Keratinocyte (primary cell): ENCODE measurements at regions not wholly inside any gene's neighbourhood (a gene's known extent, or its start where the extent isn't known, plus 50 kb on each side); places are given as distances from the start of the nearest gene placed in this dataset.

Source experiments
- EZH2 ChIP-seq: IDR thresholded peaks from one replicate; pipeline ENCODE4 v1.6.1; 2012; ENCODE audit warnings: inconsistent platforms, mild to moderate bottlenecking, low read length, moderate library complexity
- TF ChIP-seq, protein P1 (sequence below), 3 experiments: IDR thresholded peaks in 1 of 3; conservative IDR thresholded peaks in 1 of 3; optimal IDR thresholded peaks in 1 of 3; 2 replicates in 2 of 3; 3 replicates in 1 of 3; pipeline versions ENCODE3 to v1.5.1; 2011; ENCODE audit warnings: low read length in 3 of 3, mild to moderate bottlenecking in 3 of 3, moderate library complexity in 2 of 3, control low read depth in 1 of 3, inconsistent platforms in 1 of 3; ENCODE audit not compliant: insufficient read depth in 2 of 3; ENCODE audit errors: extremely low read depth in 1 of 3

DNA sequence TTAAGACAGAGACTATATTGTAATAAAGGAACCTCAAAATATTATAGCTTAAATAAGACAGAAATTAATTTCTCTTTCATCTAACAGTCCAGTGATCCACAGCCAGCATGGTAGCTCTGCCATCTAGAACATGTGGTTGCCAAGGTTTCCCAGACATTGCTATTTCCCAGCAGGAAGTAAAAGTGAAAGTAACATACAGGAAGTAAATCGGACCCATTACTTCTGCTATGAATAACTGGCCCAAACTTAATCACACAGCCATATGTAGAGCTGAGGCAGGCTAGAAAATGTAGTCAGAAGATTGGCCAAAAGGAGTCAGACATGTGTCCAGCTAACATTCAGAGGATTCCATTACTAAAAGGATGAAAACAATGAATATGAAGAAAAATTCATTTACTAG, 71.0 kb downstream of the NOL4 start:
- TF ChIP-seq, protein P1, sequence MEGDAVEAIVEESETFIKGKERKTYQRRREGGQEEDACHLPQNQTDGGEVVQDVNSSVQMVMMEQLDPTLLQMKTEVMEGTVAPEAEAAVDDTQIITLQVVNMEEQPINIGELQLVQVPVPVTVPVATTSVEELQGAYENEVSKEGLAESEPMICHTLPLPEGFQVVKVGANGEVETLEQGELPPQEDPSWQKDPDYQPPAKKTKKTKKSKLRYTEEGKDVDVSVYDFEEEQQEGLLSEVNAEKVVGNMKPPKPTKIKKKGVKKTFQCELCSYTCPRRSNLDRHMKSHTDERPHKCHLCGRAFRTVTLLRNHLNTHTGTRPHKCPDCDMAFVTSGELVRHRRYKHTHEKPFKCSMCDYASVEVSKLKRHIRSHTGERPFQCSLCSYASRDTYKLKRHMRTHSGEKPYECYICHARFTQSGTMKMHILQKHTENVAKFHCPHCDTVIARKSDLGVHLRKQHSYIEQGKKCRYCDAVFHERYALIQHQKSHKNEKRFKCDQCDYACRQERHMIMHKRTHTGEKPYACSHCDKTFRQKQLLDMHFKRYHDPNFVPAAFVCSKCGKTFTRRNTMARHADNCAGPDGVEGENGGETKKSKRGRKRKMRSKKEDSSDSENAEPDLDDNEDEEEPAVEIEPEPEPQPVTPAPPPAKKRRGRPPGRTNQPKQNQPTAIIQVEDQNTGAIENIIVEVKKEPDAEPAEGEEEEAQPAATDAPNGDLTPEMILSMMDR (optimal IDR thresholded peaks at IDR 0.05 in 1 of 3, IDR thresholded peaks at IDR 0.05 in 1 of 3, conservative IDR thresholded peaks at IDR 0.05 in 1 of 3; ENCODE audit: extremely low read depth in 1 of 3, insufficient read depth in 2 of 3, low read length in 3 of 3), result no peak
- TF ChIP-seq EZH2, result no peak
